BJ (cell line): ENCODE measurements at regions not wholly inside any gene's neighbourhood (a gene's known extent, or its start where the extent isn't known, plus 50 kb on each side); places are given as distances from the start of the nearest gene placed in this dataset.

Experiments used
- CTCF ChIA-PET: fragments of 350-600 bp; formaldehyde crosslinking; extraction: SDS; loops from one replicate; lab custom pipeline; 2021; ENCODE audit warnings: antibody characterized with exemption, inconsistent platforms; lab: Yijun Ruan, JAX
- POLR2A ChIA-PET: fragments of 300-600 bp; sonication (Branson Sonifier 250); formaldehyde crosslinking; extraction: SDS; loops from one replicate; lab custom pipeline; 2021; ENCODE audit warnings: antibody characterized with exemption; lab: Charles Lee
- DNase-seq: peaks from one replicate; pipeline ENCODE4 v3.0.0-alpha.2; 2011; ENCODE audit warnings: low read depth
- H3K27me3 ChIP-seq: 2 replicates; pipeline ENCODE4 v1.6.0; 2011; ENCODE audit warnings: low read length; ENCODE audit not compliant: control insufficient read depth, insufficient read depth
- H3K36me3 ChIP-seq: 2 replicates; pipeline ENCODE4 v1.5.1; 2011; ENCODE audit warnings: low read length; ENCODE audit not compliant: control insufficient read depth, insufficient read depth
- H3K4me3 ChIP-seq: 2 replicates; pipeline ENCODE4 v1.5.1; 2011; ENCODE audit warnings: low read depth, mild to moderate bottlenecking, control low read depth, low read length
- TF ChIP-seq, protein P1 (sequence below): IDR thresholded peaks from 2 replicates; pipeline ENCODE4 v1.5.1; 2011; ENCODE audit warnings: low read depth, mild to moderate bottlenecking, control low read depth, inconsistent platforms, low read length, moderate library complexity; ENCODE audit not compliant: insufficient read depth

DNA sequence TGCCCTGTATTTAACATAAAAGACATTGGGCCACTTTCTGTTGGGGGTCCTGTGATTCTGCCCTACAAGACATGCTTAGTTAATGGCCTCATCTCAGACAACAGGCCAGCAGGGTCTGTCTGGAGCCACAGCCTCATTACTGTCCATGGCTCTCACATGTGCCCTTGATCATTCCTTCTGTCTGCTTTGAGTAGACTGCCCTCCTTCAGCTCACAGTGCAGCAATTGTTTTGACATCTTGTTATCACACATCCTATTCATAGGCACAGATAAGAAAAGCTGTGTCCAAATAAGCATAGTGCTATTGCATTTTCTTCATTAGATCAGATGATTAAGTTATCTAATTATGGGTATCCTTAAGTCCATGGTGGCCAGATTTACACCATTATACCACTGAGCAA is 127.9 kb downstream of the KCTD12 start:
- H3K4me3 ChIP-seq = no peak overlapping the region
- H3K36me3 ChIP-seq = no peaks in the 10 kb centered on the region
- TF ChIP-seq, protein P1, sequence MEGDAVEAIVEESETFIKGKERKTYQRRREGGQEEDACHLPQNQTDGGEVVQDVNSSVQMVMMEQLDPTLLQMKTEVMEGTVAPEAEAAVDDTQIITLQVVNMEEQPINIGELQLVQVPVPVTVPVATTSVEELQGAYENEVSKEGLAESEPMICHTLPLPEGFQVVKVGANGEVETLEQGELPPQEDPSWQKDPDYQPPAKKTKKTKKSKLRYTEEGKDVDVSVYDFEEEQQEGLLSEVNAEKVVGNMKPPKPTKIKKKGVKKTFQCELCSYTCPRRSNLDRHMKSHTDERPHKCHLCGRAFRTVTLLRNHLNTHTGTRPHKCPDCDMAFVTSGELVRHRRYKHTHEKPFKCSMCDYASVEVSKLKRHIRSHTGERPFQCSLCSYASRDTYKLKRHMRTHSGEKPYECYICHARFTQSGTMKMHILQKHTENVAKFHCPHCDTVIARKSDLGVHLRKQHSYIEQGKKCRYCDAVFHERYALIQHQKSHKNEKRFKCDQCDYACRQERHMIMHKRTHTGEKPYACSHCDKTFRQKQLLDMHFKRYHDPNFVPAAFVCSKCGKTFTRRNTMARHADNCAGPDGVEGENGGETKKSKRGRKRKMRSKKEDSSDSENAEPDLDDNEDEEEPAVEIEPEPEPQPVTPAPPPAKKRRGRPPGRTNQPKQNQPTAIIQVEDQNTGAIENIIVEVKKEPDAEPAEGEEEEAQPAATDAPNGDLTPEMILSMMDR = no peak
- CTCF ChIA-PET = no interaction called here
- DNase-seq = no peak
- H3K27me3 ChIP-seq = no peaks in the 10 kb centered on the region
- POLR2A ChIA-PET = no interaction called here

DNA sequence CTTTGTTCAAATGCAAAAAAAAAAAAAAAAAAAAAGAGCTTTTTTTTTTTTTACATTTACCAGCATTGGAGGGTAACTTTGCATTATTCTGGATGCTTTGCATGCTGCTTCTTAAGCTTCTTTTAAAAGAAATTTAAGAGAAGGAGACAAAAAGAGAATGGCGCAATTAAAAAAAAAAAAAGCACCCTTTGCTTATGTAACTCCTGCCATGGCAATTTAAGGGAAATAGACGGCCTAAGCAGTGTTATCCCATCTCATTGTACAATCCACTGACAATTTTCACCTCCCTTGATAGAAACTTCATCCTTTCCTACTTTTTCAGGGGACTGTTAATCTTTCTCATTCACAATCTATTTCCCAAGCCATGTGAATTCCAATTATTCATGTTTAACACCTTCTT is 129.8 kb downstream of the KCTD12 start:
- Histone ChIP-seq H3K4me3 (no peak overlapping the region), H3K27me3 (no peaks in the 10 kb centered on the region), H3K36me3 (no peaks in the 10 kb centered on the region)
- TF ChIP-seq, protein P1 = no peak
- ChIA-PET POLR2A (interaction anchor here (0.6 kb wide), 1 partner anchor 1467 kb away, joined by 14 read pairs; no protein-coding TSS in a partner anchor), CTCF (no interaction called here)
- no peak for DNase-seq

DNA sequence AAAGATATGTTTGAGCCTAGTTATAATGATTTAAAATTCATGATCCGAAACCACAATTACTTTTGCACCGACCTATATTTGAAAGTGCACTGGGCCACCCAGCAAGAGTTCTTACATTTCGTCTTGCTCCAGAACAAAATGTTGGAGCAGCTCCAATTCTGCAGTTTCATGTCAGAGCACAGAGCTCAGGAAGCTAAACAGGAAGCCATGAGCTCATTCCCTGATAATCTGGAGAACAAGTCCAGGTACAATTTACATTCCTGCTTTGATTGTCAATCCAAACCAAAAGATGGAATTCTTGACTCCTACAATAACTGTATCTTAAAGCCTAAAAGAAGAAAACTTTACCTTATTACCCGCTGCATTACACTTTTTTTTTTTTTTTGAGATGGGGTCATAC is 131.8 kb downstream of the KCTD12 start:
- CTCF ChIA-PET = interaction anchor here (1.0 kb wide), 1 partner anchor 10 kb away, joined by 3 read pairs; no protein-coding TSS in a partner anchor
- H3K27me3 ChIP-seq = no peaks in the 10 kb centered on the region
- H3K36me3 ChIP-seq = no peaks in the 10 kb centered on the region
- POLR2A ChIA-PET = no interaction called here
- DNase-seq = no peak
- H3K4me3 ChIP-seq = no peak overlapping the region
- TF ChIP-seq, protein P1 = no peak

DNA sequence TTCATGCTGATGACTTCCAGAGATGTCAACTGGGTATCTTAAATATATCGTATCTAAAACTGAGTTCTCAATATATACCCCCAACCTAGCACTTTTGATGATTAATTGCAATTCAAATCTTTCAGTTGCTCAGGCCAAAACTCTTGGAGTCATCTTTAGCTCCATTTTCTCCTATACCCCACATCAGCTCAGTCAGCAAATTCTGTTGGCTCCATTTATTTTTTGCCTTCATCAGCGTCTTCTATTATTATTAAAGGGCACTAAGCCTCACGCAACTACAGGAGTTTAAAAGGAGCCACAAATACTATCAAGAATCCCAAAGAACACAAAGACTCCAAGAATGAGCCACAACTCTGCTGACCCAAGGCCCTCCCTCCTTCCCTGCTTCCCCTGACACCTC is 134.9 kb downstream of the KCTD12 start:
- no peak for DNase-seq
- TF ChIP-seq, protein P1 = no peak

DNA sequence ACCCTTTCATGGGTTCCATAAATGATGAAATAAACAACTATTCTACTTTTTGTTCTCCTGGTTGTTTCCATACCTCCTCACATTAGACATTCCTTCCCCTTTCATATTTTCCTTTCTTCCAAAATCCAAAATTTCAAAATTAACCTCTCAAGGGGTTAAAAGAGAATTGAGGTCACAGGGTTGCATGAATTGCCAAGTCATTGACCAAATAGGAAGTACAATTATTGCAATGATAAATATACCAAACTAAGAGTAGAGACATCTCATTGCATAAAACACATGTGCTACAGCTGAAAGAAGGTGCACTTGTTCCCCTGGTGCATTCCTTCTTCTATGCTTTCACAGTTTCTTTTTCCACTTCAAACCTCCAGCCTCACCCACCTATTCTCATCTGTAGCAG is 136.1 kb downstream of the KCTD12 start:
- TF ChIP-seq, protein P1 = no peak
- CTCF ChIA-PET = no interaction called here
- DNase-seq = no peak
- Histone ChIP-seq H3K36me3 (no peaks in the 10 kb centered on the region), H3K27me3 (no peaks in the 10 kb centered on the region), H3K4me3 (no peak overlapping the region)
- POLR2A ChIA-PET = no interaction called here

More for the DNA sequence above, 134.9 kb downstream of the KCTD12 start:
- no peak overlapping the region for H3K4me3 ChIP-seq
- H3K36me3 ChIP-seq = no peaks in the 10 kb centered on the region
- no peaks in the 10 kb centered on the region for H3K27me3 ChIP-seq
- ChIA-PET CTCF (no interaction called here), POLR2A (no interaction called here)
